GM21367 (cell line): ENCODE measurements at regions not wholly inside any gene's neighbourhood (a gene's known extent, or its start where the extent isn't known, plus 50 kb on each side); places are given as distances from the start of the nearest gene placed in this dataset.

Experiments
- ATAC-seq: cut with Tn5 transposase; IDR thresholded peaks from one replicate; pipeline ENCODE4 v1.9.1; 2021; ENCODE audit not compliant: unreplicated experiment

- no peak for ATAC-seq
Observed at GRCh38 chr1:117798550-117798949, 130.9 kb downstream of the GDAP2 start.

- ATAC-seq: no peak
Observed at GRCh38 chr1:117802531-117803257, 126.7 kb downstream of the GDAP2 start.

- ATAC-seq: no peak
Observed at GRCh38 chr1:117803318-117803717, 126.1 kb downstream of the GDAP2 start.

GRCh38 chr1:117809764-117810163 lies 119.7 kb downstream of the GDAP2 start:
- ATAC-seq: no peak

- no peak for ATAC-seq
Observed at GRCh38 chr1:117810553-117810952, 118.9 kb downstream of the GDAP2 start.

GRCh38 chr1:117812869-117813511 lies 116.4 kb downstream of the GDAP2 start:
- ATAC-seq: no peak
